ENCODE measurements at regions not wholly inside any gene's neighbourhood (a gene's known extent, or its start where the extent isn't known, plus 50 kb on each side); places are given as distances from the start of the nearest gene placed in this dataset.

- TF ChIP-seq CTCF (IDR thresholded peaks at IDR 0.05; ENCODE audit: insufficient read depth, low read length, poor library complexity, severe bottlenecking) = no peak
- TF ChIP-seq EZH2phosphoT487 (conservative IDR thresholded peaks at IDR 0.05; ENCODE audit: low read length) = no peak
Measured at GRCh38 chr10:7492660-7493046, 81.8 kb upstream of the SFMBT2 start.
